Activated naive CD4-positive, alpha-beta T cell treated with anti-CD3 and anti-CD28 coated beads, Interleukin-2, amount 50 U/mL, for 72 hours (primary cell): ENCODE measurements at regions not wholly inside any gene's neighbourhood (a gene's known extent, or its start where the extent isn't known, plus 50 kb on each side); places are given as distances from the start of the nearest gene placed in this dataset.

Experiments
- ATAC-seq, 2 donors: fragments of 150-1000 bp; cut with Tn5 transposase; 2 replicates each; pipeline ENCODE4 v1.10.0; 2021; ENCODE audit warnings: mild to moderate bottlenecking in 2 of 2, moderate library complexity in 2 of 2
- DNase-seq, 2 donors: peaks; one replicate each; pipeline ENCODE4 v3.0.0; 2021 to 2022; ENCODE audit warnings: low spot score in 2 of 2
- H3K27ac Mint-ChIP-seq, 2 donors: one replicate each; pipeline ENCODE4 v1.8.0; 2022; ENCODE audit warnings: mild to moderate bottlenecking in 2 of 2, mixed read lengths in 2 of 2
- H3K36me3 Mint-ChIP-seq, 2 donors: one replicate each; pipeline ENCODE4 v1.8.0; 2022; ENCODE audit warnings: mixed read lengths in 2 of 2
- H3K9me3 Mint-ChIP-seq, 2 donors: one replicate each; pipeline ENCODE4 v1.8.0; 2022; ENCODE audit warnings: mixed read lengths in 2 of 2

GRCh38 chr15:95400428-95400827 is 930.1 kb upstream of the NR2F2 start:
- no peak for DNase-seq

GRCh38 chr15:95401587-95401986 is 928.9 kb upstream of the NR2F2 start:
- ATAC-seq (no peak), DNase-seq (no peak)
- Mint-ChIP-seq H3K36me3 (no peaks in the 10 kb centered on the region), H3K9me3 (peaks cover 0 to 4% of the 10 kb centered on the region in 2 donors), H3K27ac (no peak overlapping the region)

More at GRCh38 chr15:95400428-95400827, 930.1 kb upstream of the NR2F2 start:
- ATAC-seq = no peak
- no peaks in the 10 kb centered on the region for H3K36me3 Mint-ChIP-seq
- no peak overlapping the region for H3K27ac Mint-ChIP-seq
- H3K9me3 Mint-ChIP-seq = peaks cover 0 to 4% of the 10 kb centered on the region in 2 donors

DNA sequence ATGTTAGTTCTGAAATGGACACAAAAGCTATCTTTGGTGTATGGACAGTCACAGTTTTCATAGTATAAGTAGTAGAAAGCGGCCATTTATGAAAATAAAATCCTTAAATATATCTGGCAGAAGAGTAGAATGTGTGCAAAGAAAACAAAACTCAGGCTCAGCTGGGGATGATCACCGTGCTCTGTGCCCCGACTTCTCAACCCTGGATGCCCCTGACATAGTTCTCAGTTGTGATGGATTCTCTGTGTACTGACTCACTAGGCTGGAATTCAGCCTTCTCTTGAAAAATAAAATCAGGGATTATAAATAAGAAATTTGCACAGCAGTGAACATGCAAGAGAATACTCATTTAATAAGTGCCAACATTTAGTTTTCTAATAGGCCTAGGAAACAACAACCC is 925.1 kb upstream of the NR2F2 start:
- DNase-seq (no peak), ATAC-seq (no peak)
- no peaks in the 10 kb centered on the region for H3K36me3 Mint-ChIP-seq
- no peaks in the 10 kb centered on the region for H3K9me3 Mint-ChIP-seq
- no peak overlapping the region for H3K27ac Mint-ChIP-seq

- no peaks in the 10 kb centered on the region for H3K9me3 Mint-ChIP-seq
- DNase-seq (no peak), ATAC-seq (no peak)
- no peak overlapping the region for H3K27ac Mint-ChIP-seq
- no peaks in the 10 kb centered on the region for H3K36me3 Mint-ChIP-seq
Observed at GRCh38 chr15:95407534-95407933, 923.0 kb upstream of the NR2F2 start.

DNA sequence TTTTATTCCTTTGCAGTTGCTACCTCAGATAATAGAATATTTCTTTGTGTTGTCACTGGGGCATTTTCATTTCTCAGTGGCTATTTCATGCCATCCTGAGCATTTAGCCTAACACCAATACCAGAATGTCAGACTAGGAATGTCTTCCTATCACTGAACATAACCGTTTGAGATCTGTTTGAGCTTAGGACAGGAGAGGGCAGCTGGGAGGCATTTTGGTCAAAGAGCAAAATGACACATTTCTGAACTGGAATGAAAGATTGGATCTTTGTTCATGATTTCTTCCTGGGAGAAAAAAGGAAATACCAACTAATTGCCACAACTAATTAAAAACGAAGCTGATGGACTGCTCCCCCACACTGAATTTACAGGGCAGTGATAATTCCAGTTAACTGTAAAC is 921.3 kb upstream of the NR2F2 start:
- H3K36me3 Mint-ChIP-seq = no peaks in the 10 kb centered on the region
- no peaks in the 10 kb centered on the region for H3K9me3 Mint-ChIP-seq
- no peak overlapping the region for H3K27ac Mint-ChIP-seq
- DNase-seq (no peak), ATAC-seq (no peak)

DNA sequence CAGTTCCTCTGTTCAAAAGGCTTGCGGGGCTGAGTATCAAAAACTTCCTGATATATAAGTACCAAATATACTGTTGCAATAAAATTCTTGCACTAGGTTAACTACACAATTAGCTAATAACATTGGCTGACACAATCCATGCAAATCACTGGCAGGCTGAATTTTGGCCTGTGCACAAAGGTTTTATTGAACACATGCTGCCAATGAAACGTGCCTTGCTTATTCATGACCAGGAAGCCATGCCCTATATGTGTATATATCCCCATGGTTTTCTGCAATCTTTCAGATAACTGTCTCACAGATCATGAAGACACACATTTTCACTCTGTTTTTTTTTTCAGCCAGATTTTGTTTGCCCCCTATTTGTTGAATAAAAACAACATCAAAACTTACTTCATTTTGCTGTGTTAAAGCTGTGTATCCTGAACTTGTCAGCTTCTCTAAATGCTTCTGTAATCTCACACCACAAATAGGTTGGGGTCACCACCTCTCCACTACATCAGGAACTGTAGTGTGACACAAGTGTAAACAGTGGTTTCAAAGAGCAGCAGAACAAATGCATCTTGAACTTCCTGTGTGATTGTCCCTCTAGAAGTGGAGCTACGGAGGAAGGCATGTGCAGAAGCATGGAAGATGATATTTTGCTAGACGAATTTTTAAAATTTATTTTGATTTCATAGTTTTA is 920.7 kb upstream of the NR2F2 start:
- DNase-seq (no peak), ATAC-seq (no peak)
- H3K27ac Mint-ChIP-seq = no peak overlapping the region
- no peaks in the 10 kb centered on the region for H3K9me3 Mint-ChIP-seq
- no peaks in the 10 kb centered on the region for H3K36me3 Mint-ChIP-seq

GRCh38 chr15:95410757-95411156 is 919.7 kb upstream of the NR2F2 start:
- DNase-seq (no peak), ATAC-seq (no peak)
- H3K27ac Mint-ChIP-seq = no peak overlapping the region
- no peaks in the 10 kb centered on the region for H3K9me3 Mint-ChIP-seq
- H3K36me3 Mint-ChIP-seq = no peaks in the 10 kb centered on the region

DNA sequence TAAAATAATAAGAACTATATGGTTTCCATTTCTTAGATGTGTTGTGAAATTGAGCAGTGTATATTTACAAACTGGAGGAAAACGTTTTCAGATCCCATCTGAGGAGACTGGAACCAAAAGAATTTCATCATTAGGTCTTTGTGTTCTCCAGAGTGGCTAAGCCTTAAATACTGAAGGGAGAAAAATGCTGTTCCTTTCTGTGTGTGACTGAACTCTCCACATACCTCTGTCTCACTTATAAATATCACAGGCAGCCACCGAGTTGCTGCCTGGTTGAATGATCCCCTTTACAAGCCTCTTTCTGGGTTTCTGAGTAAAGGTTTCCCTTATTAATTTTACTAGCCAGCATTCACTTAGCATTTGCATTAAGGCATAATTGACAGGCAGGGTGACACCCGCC is 913.9 kb upstream of the NR2F2 start:
- Mint-ChIP-seq H3K36me3 (peaks cover 7 to 12% of the 10 kb centered on the region in 2 donors), H3K9me3 (peaks cover 5 to 16% of the 10 kb centered on the region in 2 donors), H3K27ac (no peak overlapping the region)
- DNase-seq (no peak), ATAC-seq (no peak)

GRCh38 chr15:95417761-95418160 is 912.7 kb upstream of the NR2F2 start:
- Mint-ChIP-seq H3K27ac (no peak overlapping the region), H3K9me3 (peaks cover 12 to 24% of the 10 kb centered on the region in 2 donors), H3K36me3 (peaks cover 15 to 21% of the 10 kb centered on the region in 2 donors)
- ATAC-seq = no peak
- no peak for DNase-seq

GRCh38 chr15:95422255-95422654 is 908.2 kb upstream of the NR2F2 start:
- Mint-ChIP-seq H3K9me3 (peaks cover 15 to 36% of the 10 kb centered on the region in 2 donors), H3K27ac (no peak overlapping the region), H3K36me3 (peaks cover 15 to 27% of the 10 kb centered on the region in 2 donors)
- ATAC-seq = no peak
- no peak for DNase-seq

GRCh38 chr15:95425859-95426258 is 904.6 kb upstream of the NR2F2 start:
- H3K27ac Mint-ChIP-seq = no peak overlapping the region
- peaks cover 12 to 28% of the 10 kb centered on the region in 2 donors for H3K9me3 Mint-ChIP-seq
- DNase-seq (no peak), ATAC-seq (no peak)
- H3K36me3 Mint-ChIP-seq = peaks cover 9 to 24% of the 10 kb centered on the region in 2 donors

- Mint-ChIP-seq H3K27ac (no peak overlapping the region), H3K9me3 (peaks cover 4 to 12% of the 10 kb centered on the region in 2 donors), H3K36me3 (peaks cover 0 to 5% of the 10 kb centered on the region in 2 donors)
- no peak for DNase-seq
- no peak for ATAC-seq
Observed at GRCh38 chr15:95429345-95429744, 901.2 kb upstream of the NR2F2 start.

DNA sequence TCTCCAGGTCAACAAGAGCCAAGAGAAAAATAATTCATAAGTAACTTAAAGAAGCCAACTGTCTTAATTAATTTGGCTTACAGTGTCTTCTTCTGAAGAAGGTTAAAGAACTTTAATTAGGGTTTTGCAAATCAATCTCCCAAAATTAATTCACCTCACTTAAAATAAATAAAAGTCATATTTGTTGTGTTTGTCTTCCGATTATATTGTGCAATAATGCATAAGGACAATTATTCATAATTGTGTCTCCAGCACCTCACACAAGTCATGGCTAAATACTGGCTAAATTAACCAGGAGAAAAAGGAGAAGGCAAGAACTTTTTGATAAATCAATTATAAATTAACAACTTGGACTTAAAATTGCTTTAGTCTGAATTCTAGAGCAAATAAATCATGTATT is 899.0 kb upstream of the NR2F2 start:
- no peak for ATAC-seq
- Mint-ChIP-seq H3K36me3 (peaks cover 0 to 7% of the 10 kb centered on the region in 2 donors), H3K27ac (no peak overlapping the region), H3K9me3 (peaks cover 4 to 12% of the 10 kb centered on the region in 2 donors)
- DNase-seq = no peak

GRCh38 chr15:95432878-95433405 is 897.6 kb upstream of the NR2F2 start:
- DNase-seq = no peak
- H3K27ac Mint-ChIP-seq = no peak overlapping the region
- peaks cover 0 to 6% of the 10 kb centered on the region in 2 donors for H3K9me3 Mint-ChIP-seq
- no peak for ATAC-seq
- peaks cover 0 to 10% of the 10 kb centered on the region in 2 donors for H3K36me3 Mint-ChIP-seq

- Mint-ChIP-seq H3K27ac (no peak overlapping the region), H3K36me3 (peaks cover 0 to 22% of the 10 kb centered on the region in 2 donors), H3K9me3 (peaks cover 3 to 8% of the 10 kb centered on the region in 2 donors)
- ATAC-seq (no peak), DNase-seq (no peak)
Observed at GRCh38 chr15:95439922-95440376, 890.6 kb upstream of the NR2F2 start.

- peaks cover 0 to 22% of the 10 kb centered on the region in 2 donors for H3K36me3 Mint-ChIP-seq
- ATAC-seq = no peak
- no peak for DNase-seq
- no peak overlapping the region for H3K27ac Mint-ChIP-seq
- peaks cover 3 to 8% of the 10 kb centered on the region in 2 donors for H3K9me3 Mint-ChIP-seq
Observed at GRCh38 chr15:95440712-95441111, 889.8 kb upstream of the NR2F2 start.

GRCh38 chr15:95442107-95442719 is 888.3 kb upstream of the NR2F2 start:
- Mint-ChIP-seq H3K9me3 (peaks cover 3 to 13% of the 10 kb centered on the region in 2 donors), H3K36me3 (peaks cover 4 to 16% of the 10 kb centered on the region in 2 donors)
- DNase-seq = no peak

More at GRCh38 chr15:95442107-95442719, 888.3 kb upstream of the NR2F2 start:
- no peak overlapping the region for H3K27ac Mint-ChIP-seq
- ATAC-seq = no peak
